NCI-H2081 (cell line): ENCODE measurements at regions not wholly inside any gene's neighbourhood (a gene's known extent, or its start where the extent isn't known, plus 50 kb on each side); places are given as distances from the start of the nearest gene placed in this dataset.

Experiments
- DNase-seq, 2 experiments: peaks; one replicate each; lab custom pipeline; 2025; lab: John Stamatoyannopoulos, UW

- DNase-seq = no peak
Measured at GRCh38 chr2:238638100-238638981, 209.5 kb upstream of the TWIST2 start.

- DNase-seq = no peak
Measured at GRCh38 chr2:238638982-238639628, 208.8 kb upstream of the TWIST2 start.

GRCh38 chr2:238640486-238640885 lies 207.4 kb upstream of the TWIST2 start:
- DNase-seq = no peak

GRCh38 chr2:238642973-238643372 lies 204.9 kb upstream of the TWIST2 start:
- no peak for DNase-seq

- DNase-seq = no peak
Measured at GRCh38 chr2:238643400-238643907, 204.4 kb upstream of the TWIST2 start.

GRCh38 chr2:238644095-238645081 lies 203.5 kb upstream of the TWIST2 start:
- no peak for DNase-seq

GRCh38 chr2:238645095-238645494 lies 202.8 kb upstream of the TWIST2 start:
- no peak for DNase-seq

GRCh38 chr2:238645716-238646115 lies 202.2 kb upstream of the TWIST2 start:
- DNase-seq = no peak

- no peak for DNase-seq
Measured at GRCh38 chr2:238646281-238646680, 201.6 kb upstream of the TWIST2 start.

GRCh38 chr2:238646803-238647202 lies 201.1 kb upstream of the TWIST2 start:
- DNase-seq = no peak

GRCh38 chr2:238649123-238649522 lies 198.8 kb upstream of the TWIST2 start:
- no peak for DNase-seq

- DNase-seq = no peak
Measured at GRCh38 chr2:238649936-238650518, 197.9 kb upstream of the TWIST2 start.

- DNase-seq = no peak
Measured at GRCh38 chr2:238650536-238650935, 197.3 kb upstream of the TWIST2 start.

- no peak for DNase-seq
Measured at GRCh38 chr2:238651306-238652052, 196.4 kb upstream of the TWIST2 start.

- no peak for DNase-seq
Measured at GRCh38 chr2:238652053-238652770, 195.7 kb upstream of the TWIST2 start.

- no peak for DNase-seq
Measured at GRCh38 chr2:238652771-238653157, 195.1 kb upstream of the TWIST2 start.

- DNase-seq = no peak
Measured at GRCh38 chr2:238653431-238654109, 194.3 kb upstream of the TWIST2 start.

GRCh38 chr2:238654479-238655197 lies 193.2 kb upstream of the TWIST2 start:
- peak in 1 of 2 experiments; percentile 14 for DNase-seq
